Activated naive CD4-positive, alpha-beta T cell treated with anti-CD3 and anti-CD28 coated beads for 36 hours (primary cell): ENCODE measurements at regions not wholly inside any gene's neighbourhood (a gene's known extent, or its start where the extent isn't known, plus 50 kb on each side); places are given as distances from the start of the nearest gene placed in this dataset.

ENCODE experiments used
- CTCF ChIA-PET: fragments of 350-600 bp; sonication (Branson Sonifier 250); formaldehyde crosslinking; loops from one replicate; lab custom pipeline; 2021; ENCODE audit warnings: antibody characterized with exemption; lab: Charles Lee
- DNase-seq: peaks from one replicate; pipeline ENCODE4 v3.0.0-alpha.2; 2020
- H3K27ac Mint-ChIP-seq: one replicate; pipeline ENCODE4 v1.8.0; 2021; ENCODE audit warnings: mild to moderate bottlenecking, mixed read lengths
- H3K27me3 Mint-ChIP-seq: one replicate; pipeline ENCODE4 v1.8.0; 2021; ENCODE audit warnings: low read depth, mixed read lengths
- H3K36me3 Mint-ChIP-seq: one replicate; pipeline ENCODE4 v1.8.0; 2021; ENCODE audit warnings: low read depth, mixed read lengths
- H3K4me1 Mint-ChIP-seq: one replicate; pipeline ENCODE4 v1.8.0; 2021; ENCODE audit warnings: low read depth, mixed read lengths
- H3K4me3 Mint-ChIP-seq: one replicate; pipeline ENCODE4 v1.8.0; 2021; ENCODE audit warnings: mild to moderate bottlenecking, moderate library complexity, mixed read lengths
- H3K9me3 Mint-ChIP-seq: one replicate; pipeline ENCODE4 v1.8.0; 2021; ENCODE audit warnings: mixed read lengths
- intact Hi-C: fragments of 100-400 bp; cut with micrococcal nuclease; formaldehyde crosslinking; loops from one replicate; pipeline ENCODE4 v1.15.1; 2023

DNA sequence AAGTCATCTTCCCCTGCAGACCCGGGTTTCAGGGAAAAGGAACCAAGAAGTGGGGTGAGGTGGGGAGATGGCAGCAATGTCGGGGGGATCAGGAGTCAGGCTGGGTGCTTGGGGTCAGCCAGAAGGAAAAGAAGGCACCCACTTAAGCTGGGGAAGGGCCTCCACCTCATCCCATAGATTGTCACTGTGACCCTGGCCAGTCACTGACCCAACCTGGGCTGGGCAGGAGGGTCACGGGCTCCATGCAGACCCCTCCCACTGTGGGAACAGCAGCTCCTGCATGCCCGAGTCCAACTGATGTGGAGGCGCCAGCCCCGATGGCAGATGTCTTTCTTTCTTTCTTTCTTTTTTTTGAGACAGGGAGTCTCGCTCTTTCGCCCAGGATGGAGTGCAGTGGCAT is 53.6 kb upstream of the HAAO start:
- Mint-ChIP-seq H3K9me3 (no peaks in the 10 kb centered on the region), H3K4me1 (no peaks in the 10 kb centered on the region), H3K4me3 (no peak overlapping the region), H3K27ac (no peak overlapping the region), H3K36me3 (no peaks in the 10 kb centered on the region), H3K27me3 (no peaks in the 10 kb centered on the region)
- CTCF ChIA-PET, result no interaction called here
- intact Hi-C loops, result no loop called here
- DNase-seq, result no peak

DNA sequence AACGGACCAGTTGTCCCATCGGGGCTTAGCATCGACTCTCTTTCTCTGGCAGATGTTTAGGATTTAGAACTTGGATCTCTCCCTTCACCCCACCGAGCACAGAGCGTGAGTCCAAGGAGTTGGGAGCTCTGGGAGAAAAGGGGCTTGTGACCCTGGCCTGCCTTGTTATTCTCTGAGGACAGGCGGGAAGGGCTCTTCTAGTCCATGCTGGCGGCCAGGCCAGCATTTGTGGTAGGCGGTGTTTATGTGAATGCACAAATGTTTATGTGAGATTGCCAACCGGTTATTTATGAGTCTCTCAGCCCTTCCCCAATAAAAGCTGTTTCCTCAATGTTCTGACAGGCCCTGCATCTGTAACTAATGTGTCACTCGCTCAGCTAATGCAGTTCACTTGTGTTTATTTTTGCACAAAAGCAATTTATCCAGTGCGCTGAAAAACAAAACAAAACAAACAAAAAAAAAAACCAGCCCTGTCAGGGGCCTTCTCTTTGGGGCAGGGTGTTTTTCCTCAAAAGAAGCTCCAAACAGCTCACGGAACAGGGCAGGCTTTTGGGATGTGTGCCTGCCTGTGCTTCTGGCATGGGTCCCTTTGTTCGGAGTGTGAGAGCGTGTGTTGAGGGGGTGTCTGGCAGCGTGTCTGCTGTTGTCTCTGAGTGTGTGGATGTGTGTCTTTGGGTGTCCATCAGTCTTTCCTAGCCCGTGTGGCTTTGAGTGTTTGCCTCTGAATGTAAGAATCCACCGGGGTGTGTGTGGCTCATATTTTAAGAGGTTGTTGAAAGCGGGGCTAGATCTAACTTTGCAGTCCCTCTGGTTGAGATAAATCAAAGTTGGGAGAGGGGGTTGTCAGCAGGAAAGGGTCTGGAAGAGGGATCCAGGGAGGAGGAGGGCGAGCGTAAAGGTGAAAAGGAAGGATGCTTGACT is 52.8 kb upstream of the HAAO start:
- intact Hi-C loops, result no loop called here
- H3K36me3 Mint-ChIP-seq, result no peaks in the 10 kb centered on the region
- CTCF ChIA-PET, result interaction anchor here (0.7 kb wide), 1 partner anchor 1383 kb away, joined by 3 read pairs; no protein-coding TSS in a partner anchor
- H3K27ac Mint-ChIP-seq, result no peak overlapping the region
- no peaks in the 10 kb centered on the region for H3K9me3 Mint-ChIP-seq
- H3K4me3 Mint-ChIP-seq, result no peak overlapping the region
- no peaks in the 10 kb centered on the region for H3K4me1 Mint-ChIP-seq
- DNase-seq, result no peak
- H3K27me3 Mint-ChIP-seq, result no peaks in the 10 kb centered on the region

DNA sequence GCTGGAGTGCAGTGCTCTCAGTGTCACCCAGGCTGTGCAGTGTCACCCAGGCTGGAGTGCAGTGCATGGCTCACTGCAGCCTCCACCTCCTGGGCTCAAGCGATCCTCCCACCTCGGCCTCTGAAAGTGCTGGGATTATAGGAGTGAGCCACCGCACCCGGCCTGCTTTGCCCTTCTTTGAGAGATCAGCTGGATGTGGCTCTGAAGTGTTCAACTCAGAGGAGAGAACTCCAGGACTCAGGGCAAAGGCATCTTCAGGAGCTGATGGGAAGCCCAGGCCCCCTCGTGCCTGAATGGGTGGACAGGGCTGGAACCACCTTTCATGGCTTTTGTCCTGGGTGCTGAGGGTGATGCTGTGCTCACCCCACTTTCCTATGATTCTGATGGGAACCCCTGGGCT is 52.0 kb upstream of the HAAO start:
- Mint-ChIP-seq H3K27ac (no peak overlapping the region), H3K4me3 (no peak overlapping the region), H3K4me1 (no peaks in the 10 kb centered on the region), H3K27me3 (no peaks in the 10 kb centered on the region), H3K36me3 (no peaks in the 10 kb centered on the region), H3K9me3 (no peaks in the 10 kb centered on the region)
- DNase-seq, result no peak
- intact Hi-C loops, result no loop called here
- CTCF ChIA-PET, result interaction anchor here (0.7 kb wide), 1 partner anchor 15 kb away, joined by 4 read pairs; no protein-coding TSS in a partner anchor

DNA sequence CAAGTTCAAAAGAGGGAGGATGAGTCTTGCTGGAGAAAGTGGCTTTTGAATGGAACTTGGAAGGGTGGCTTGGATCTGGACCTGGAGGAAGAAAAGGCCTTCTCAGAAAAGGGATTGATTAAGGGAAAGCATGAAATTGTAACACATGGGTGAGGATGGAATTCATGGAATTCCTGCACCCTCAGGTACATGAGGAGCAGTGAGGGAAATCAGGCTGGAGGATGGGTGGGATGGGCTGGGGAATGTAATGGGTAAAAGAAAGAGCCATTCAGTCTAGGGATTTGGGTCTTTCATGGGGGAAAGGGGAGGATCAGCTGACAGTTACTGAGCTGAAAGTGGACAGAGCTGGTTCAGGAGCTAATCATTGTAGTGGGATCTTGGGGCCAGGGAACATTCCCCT is 51.2 kb upstream of the HAAO start:
- no peaks in the 10 kb centered on the region for H3K27me3 Mint-ChIP-seq
- H3K4me3 Mint-ChIP-seq, result no peak overlapping the region
- intact Hi-C loops, result no loop called here
- DNase-seq, result no peak
- H3K27ac Mint-ChIP-seq, result no peak overlapping the region
- H3K4me1 Mint-ChIP-seq, result no peaks in the 10 kb centered on the region
- no peaks in the 10 kb centered on the region for H3K9me3 Mint-ChIP-seq
- no peaks in the 10 kb centered on the region for H3K36me3 Mint-ChIP-seq
- CTCF ChIA-PET, result interaction anchor here (0.7 kb wide), 1 partner anchor 16 kb away, joined by 4 read pairs; no protein-coding TSS in a partner anchor

DNA sequence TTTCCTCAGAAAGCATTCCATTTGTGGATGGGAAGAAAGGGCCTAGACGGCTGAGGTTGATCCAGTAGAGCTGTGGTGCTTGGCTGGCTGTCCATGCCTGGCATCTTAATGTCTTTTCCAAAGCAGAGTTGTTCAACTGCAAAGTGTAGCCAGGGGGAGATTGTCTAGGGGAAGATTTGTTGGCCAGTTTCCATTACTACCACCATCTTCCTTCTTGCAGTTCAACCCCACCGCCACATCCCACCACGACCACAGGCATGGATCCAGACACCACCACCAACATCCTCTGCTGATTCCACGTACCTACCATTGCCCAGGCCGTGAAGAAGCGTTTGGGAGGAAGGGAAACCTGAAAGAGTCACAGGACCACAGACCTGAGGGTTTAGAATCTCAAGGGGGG is 50.7 kb upstream of the HAAO start:
- no peak overlapping the region for H3K4me3 Mint-ChIP-seq
- no peaks in the 10 kb centered on the region for H3K4me1 Mint-ChIP-seq
- DNase-seq, result no peak
- H3K27ac Mint-ChIP-seq, result no peak overlapping the region
- H3K9me3 Mint-ChIP-seq, result no peaks in the 10 kb centered on the region
- no peaks in the 10 kb centered on the region for H3K27me3 Mint-ChIP-seq
- intact Hi-C loops, result no loop called here
- CTCF ChIA-PET, result no interaction called here
- H3K36me3 Mint-ChIP-seq, result no peaks in the 10 kb centered on the region

DNA sequence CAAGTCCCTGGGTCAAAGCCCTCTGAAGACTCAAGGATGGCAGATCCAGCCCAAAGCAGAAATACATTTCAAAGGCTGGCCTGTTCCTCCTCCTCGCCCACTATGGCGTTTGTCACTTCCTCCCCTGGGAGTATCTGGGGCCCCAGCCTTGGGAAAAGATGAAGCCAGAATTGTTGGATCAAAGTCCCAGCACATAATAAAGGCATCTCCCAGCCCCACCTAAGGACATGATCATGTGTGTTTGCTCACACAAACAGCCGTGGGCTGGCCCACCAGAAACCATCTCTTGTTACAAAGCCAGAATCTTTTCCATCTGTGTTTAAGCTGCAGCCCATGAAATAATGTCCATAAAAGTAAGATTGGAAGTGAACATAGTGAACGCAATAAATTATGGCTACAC is 50.1 kb upstream of the HAAO start:
- no peak for DNase-seq
- Mint-ChIP-seq H3K4me3 (no peak overlapping the region), H3K9me3 (no peaks in the 10 kb centered on the region), H3K4me1 (no peaks in the 10 kb centered on the region), H3K27ac (no peak overlapping the region), H3K27me3 (no peaks in the 10 kb centered on the region), H3K36me3 (no peaks in the 10 kb centered on the region)
- intact Hi-C loops, result no loop called here
- CTCF ChIA-PET, result interaction anchor here (0.6 kb wide), 1 partner anchor 287 kb away, joined by 4 read pairs; no protein-coding TSS in a partner anchor
